OCI-LY7 (cell line): ENCODE measurements at regions not wholly inside any gene's neighbourhood (a gene's known extent, or its start where the extent isn't known, plus 50 kb on each side); places are given as distances from the start of the nearest gene placed in this dataset.

Source experiments
- BruUV-seq: library from RNA; stranded (reverse); fragments of 400-500 nt; replicated peaks from 2 replicates; lab custom pipeline; 2021; lab: Mats Ljungman, UMichigan
- CTCF ChIA-PET: fragments of 300-600 bp; sonication (Branson Sonifier 250); formaldehyde crosslinking; loops from one replicate; lab custom pipeline; 2022; ENCODE audit warnings: antibody characterized with exemption; ENCODE audit not compliant: unreplicated experiment; lab: Charles Lee
- POLR2A ChIA-PET: fragments of 300-600 bp; sonication (Branson Sonifier 250); formaldehyde crosslinking; loops from one replicate; lab custom pipeline; 2022; ENCODE audit warnings: antibody characterized with exemption; lab: Charles Lee
- DNase-seq: peaks from one replicate; pipeline ENCODE4 v3.0.0-alpha.2; 2015; ENCODE audit warnings: low spot score
- H2AFZ ChIP-seq: fragments of 200-600 bp; sonication (generic), shearing (Covaris generic); 2 replicates; pipeline ENCODE4 v1.6.1; 2014; ENCODE audit warnings: mild to moderate bottlenecking, antibody characterized with exemption, low read length, moderate library complexity
- H3K27ac ChIP-seq: fragments of 200-600 bp; sonication (generic); 2 replicates; pipeline ENCODE4 v1.5.1; 2014; ENCODE audit warnings: mixed run types, low read depth, mild to moderate bottlenecking, moderate library complexity, low read length, inconsistent platforms; ENCODE audit not compliant: poor library complexity, severe bottlenecking
- H3K36me3 ChIP-seq: fragments of 200-600 bp; sonication (generic); 2 replicates; pipeline ENCODE4 v1.6.1; 2014; ENCODE audit warnings: mild to moderate bottlenecking, antibody characterized with exemption, low read length, moderate library complexity, mixed read lengths; ENCODE audit not compliant: insufficient read depth
- H3K4me1 ChIP-seq: fragments of 200-600 bp; sonication (generic); 2 replicates; pipeline ENCODE4 v1.5.1; 2014; ENCODE audit warnings: mild to moderate bottlenecking, low read length; ENCODE audit not compliant: insufficient read depth, poor library complexity, severe bottlenecking
- H3K4me2 ChIP-seq: fragments of 200-600 bp; sonication (generic); 2 replicates; pipeline ENCODE4 v1.6.1; 2014; ENCODE audit warnings: mild to moderate bottlenecking, low read length
- H3K4me3 ChIP-seq: fragments of 200-600 bp; sonication (generic); 2 replicates; pipeline ENCODE4 v1.5.1; 2014; ENCODE audit warnings: mild to moderate bottlenecking, low read depth, low read length; ENCODE audit not compliant: poor library complexity, severe bottlenecking
- H3K79me2 ChIP-seq: fragments of 200-600 bp; sonication (generic); 2 replicates; pipeline ENCODE4 v1.6.1; 2016; ENCODE audit warnings: low read depth, mild to moderate bottlenecking, low read length, moderate library complexity, mixed read lengths; ENCODE audit not compliant: insufficient read depth
- H3K9me2 ChIP-seq: fragments of 200-600 bp; sonication (generic); 2 replicates; pipeline ENCODE4 v1.6.1; 2016; ENCODE audit warnings: mild to moderate bottlenecking, low read length, mixed read lengths; ENCODE audit not compliant: insufficient read depth
- H3K9me3 ChIP-seq: fragments of 200-600 bp; sonication (generic); 2 replicates; pipeline ENCODE4 v1.6.1; 2014; ENCODE audit warnings: mild to moderate bottlenecking, mixed run types, low read length, mixed read lengths
- H4K20me1 ChIP-seq: fragments of 200-600 bp; sonication (generic); 2 replicates; pipeline ENCODE4 v1.6.1; 2014; ENCODE audit warnings: mild to moderate bottlenecking, antibody characterized with exemption, low read length, moderate library complexity, mixed read lengths; ENCODE audit not compliant: insufficient read depth
- EZH2phosphoT487 ChIP-seq: fragments of 200-600 bp; sonication (generic); IDR thresholded peaks from 2 replicates; pipeline ENCODE4 v1.6.1; 2018; ENCODE audit warnings: low read depth, borderline replicate concordance, mild to moderate bottlenecking, mixed run types, antibody characterized with exemption, low read length, moderate library complexity, mixed read lengths
- intact Hi-C: fragments of 100-400 bp; cut with micrococcal nuclease; formaldehyde crosslinking; loops from one replicate; pipeline ENCODE4 v1.10.0; 2022; ENCODE audit not compliant: unreplicated experiment
- TF ChIP-seq, protein P1 (sequence below): fragments of 200-600 bp; sonication (generic); conservative IDR thresholded peaks from 2 replicates; pipeline ENCODE4 v1.5.1; 2014; ENCODE audit warnings: mild to moderate bottlenecking, antibody characterized with exemption, low read length, moderate library complexity, mixed read lengths

DNA sequence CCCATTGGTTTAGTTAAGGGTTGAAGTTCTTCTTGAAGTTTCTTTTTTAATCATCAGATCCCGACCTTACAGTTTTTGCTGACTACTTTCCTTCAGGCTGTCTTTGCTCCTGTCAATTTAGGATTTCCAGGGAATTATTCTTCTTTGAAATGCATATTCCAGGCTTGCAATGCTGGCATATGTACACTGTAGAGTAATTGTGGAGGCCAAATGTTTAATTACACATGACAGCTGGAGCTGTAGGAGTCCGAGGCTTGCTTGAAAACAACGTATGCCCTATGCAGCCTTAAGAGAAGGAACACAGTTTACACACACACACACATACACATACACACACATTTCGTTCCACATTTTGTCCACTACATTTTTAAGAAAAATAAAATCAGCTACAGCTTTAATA lies 602.3 kb downstream of the TMEM182 start:
- intact Hi-C loops = no loop called here
- Histone ChIP-seq H3K27ac (no peak overlapping the region), H4K20me1 (no peaks in the 10 kb centered on the region), H3K9me2 (no peaks in the 10 kb centered on the region), H3K4me3 (no peak overlapping the region), H3K4me1 (no peaks in the 10 kb centered on the region), H3K79me2 (no peaks in the 10 kb centered on the region), H3K36me3 (no peaks in the 10 kb centered on the region), H3K4me2 (no peak overlapping the region), H3K9me3 (no peaks in the 10 kb centered on the region), H2AFZ (no peak overlapping the region)
- BruUV-seq = no TSS peak
- CTCF ChIA-PET = no interaction called here
- no peak for DNase-seq
- POLR2A ChIA-PET = no interaction called here
- TF ChIP-seq EZH2phosphoT487 = no peak
- TF ChIP-seq, protein P1, sequence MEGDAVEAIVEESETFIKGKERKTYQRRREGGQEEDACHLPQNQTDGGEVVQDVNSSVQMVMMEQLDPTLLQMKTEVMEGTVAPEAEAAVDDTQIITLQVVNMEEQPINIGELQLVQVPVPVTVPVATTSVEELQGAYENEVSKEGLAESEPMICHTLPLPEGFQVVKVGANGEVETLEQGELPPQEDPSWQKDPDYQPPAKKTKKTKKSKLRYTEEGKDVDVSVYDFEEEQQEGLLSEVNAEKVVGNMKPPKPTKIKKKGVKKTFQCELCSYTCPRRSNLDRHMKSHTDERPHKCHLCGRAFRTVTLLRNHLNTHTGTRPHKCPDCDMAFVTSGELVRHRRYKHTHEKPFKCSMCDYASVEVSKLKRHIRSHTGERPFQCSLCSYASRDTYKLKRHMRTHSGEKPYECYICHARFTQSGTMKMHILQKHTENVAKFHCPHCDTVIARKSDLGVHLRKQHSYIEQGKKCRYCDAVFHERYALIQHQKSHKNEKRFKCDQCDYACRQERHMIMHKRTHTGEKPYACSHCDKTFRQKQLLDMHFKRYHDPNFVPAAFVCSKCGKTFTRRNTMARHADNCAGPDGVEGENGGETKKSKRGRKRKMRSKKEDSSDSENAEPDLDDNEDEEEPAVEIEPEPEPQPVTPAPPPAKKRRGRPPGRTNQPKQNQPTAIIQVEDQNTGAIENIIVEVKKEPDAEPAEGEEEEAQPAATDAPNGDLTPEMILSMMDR = no peak

DNA sequence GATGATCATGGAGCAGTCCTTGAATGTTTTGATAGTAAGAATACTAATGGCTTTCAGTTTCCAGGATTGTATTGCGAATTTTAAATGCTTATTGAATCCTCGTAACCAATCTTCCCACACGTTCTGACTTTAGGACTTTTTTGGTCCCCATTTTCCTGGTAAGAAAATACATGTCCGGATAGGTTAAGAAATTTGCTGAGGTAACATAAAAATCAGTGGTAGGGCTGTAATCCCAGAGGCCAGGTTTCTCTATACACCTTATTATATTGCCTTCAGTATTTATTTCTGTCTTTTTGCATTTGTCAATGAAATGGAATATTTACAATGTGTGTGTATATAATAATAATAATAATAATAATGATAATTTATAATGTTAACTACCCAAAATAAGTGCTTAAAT lies 603.2 kb downstream of the TMEM182 start:
- no peak overlapping the region for H3K4me2 ChIP-seq
- H4K20me1 ChIP-seq = no peaks in the 10 kb centered on the region
- H3K79me2 ChIP-seq = no peaks in the 10 kb centered on the region
- no TSS peak for BruUV-seq
- no peaks in the 10 kb centered on the region for H3K4me1 ChIP-seq
- no peaks in the 10 kb centered on the region for H3K9me3 ChIP-seq
- ChIA-PET POLR2A (no interaction called here), CTCF (no interaction called here)
- TF ChIP-seq, protein P1 = no peak
- TF ChIP-seq EZH2phosphoT487 = no peak
- no peak for DNase-seq
- no peak overlapping the region for H2AFZ ChIP-seq
- H3K27ac ChIP-seq = no peak overlapping the region
- intact Hi-C loops = no loop called here
- H3K9me2 ChIP-seq = no peaks in the 10 kb centered on the region
- no peak overlapping the region for H3K4me3 ChIP-seq
- H3K36me3 ChIP-seq = no peaks in the 10 kb centered on the region

DNA sequence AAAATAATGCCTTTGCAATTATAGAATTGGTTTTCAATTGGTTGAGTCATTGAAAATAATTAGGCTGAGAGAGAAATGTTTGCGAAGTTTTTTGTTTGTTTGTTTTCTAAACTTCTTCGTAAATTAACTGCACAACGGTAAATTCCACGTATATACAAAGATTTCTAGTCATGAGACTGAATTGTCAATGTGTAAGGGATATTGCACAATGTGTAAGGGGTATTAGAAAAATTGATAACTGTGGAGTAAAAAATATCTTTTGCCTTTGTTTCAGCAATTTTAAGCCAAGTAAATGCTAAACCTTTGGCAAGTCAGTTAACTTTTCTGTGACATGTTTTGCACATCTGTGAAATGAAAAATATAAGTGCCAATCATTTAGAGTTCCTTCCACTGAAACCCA lies 606.0 kb downstream of the TMEM182 start:
- Histone ChIP-seq H3K9me2 (no peaks in the 10 kb centered on the region), H3K9me3 (no peaks in the 10 kb centered on the region), H3K79me2 (no peaks in the 10 kb centered on the region), H3K4me3 (no peak overlapping the region), H3K4me1 (no peaks in the 10 kb centered on the region), H3K27ac (no peak overlapping the region), H3K36me3 (no peaks in the 10 kb centered on the region), H3K4me2 (no peak overlapping the region), H4K20me1 (no peaks in the 10 kb centered on the region), H2AFZ (no peak overlapping the region)
- intact Hi-C loops = no loop called here
- ChIA-PET POLR2A (no interaction called here), CTCF (no interaction called here)
- no peak for TF ChIP-seq EZH2phosphoT487
- TF ChIP-seq, protein P1 = no peak
- DNase-seq = no peak
- BruUV-seq = no TSS peak
